ENCODE measurements at regions not wholly inside any gene's neighbourhood (a gene's known extent, or its start where the extent isn't known, plus 50 kb on each side); places are given as distances from the start of the nearest gene placed in this dataset.

DNA sequence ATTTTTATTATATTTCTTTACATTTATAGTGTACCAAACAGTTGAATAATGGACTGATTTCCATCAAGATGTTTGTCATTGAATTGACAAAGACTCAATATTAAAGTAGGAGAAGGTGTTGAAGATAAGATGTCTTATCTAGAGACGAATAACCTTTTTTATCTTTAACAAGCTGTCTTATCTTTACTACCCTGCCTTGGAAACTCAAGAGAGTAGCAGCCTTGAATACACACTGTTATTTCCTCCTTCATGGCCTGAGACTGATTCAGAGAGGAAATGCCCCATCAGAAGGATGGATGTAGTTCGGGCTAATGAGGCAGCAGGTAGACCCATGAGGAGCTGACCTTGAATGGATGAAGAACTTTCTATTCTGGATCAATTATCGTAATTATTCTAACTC is 365.1 kb upstream of the SEMA6D start:
- DNase-seq = no peak

DNA sequence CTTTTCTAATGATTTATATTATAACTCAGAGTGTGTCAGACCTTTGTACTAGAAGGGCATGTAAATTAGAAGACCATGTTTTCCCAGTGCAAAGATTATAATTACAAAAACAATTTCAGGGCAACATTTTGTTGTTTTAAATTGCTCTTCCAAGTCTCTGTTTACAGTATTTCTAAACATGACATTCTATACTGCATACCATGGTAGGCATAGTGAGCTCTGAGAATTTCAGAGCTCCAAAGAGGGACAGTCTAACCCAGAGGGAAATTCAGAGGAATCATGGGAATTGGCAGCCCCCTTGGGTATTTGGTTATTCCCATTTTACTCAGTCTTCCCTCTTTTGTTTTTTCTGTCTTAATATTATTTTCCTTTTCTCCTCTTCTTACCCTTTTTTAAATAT is 361.5 kb upstream of the SEMA6D start:
- DNase-seq = no peak

DNA sequence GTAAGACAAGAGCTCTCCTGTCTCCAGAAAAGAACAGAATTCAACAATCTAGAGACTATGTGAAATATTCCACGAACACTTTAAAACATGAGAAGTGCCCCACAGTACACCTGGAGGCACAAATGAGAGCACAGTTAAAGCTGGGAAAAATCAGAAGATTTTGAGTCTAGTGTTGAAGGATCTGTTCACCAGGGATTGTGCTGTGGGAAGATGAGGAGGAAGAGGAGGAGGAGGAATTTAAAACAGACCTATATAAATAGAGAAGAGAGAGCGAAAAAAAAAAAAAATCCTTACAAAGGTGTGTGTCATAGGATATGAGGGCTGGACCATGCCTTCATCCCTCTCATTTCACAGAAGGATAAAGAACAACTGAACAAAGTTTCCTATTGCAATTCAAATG is 361.0 kb upstream of the SEMA6D start:
- DNase-seq = no peak

DNA sequence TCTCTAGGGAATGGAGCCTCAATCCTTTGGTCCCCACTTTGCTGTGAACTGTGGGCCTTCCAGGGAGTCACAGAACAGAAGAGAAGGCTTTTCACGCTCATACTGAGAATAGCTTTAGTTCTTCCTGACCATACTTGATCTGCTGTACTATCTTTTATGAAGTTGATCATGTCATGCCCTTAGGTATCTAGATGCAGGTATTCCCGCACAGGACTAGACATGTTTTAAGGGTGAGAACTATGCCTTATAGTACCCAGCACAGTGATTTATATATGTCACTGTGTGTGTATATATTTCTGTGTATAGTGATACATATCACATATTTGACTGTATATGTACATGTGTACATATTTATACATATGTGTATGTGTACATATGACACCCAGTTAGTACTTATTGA is 358.4 kb upstream of the SEMA6D start:
- no peak for DNase-seq

DNA sequence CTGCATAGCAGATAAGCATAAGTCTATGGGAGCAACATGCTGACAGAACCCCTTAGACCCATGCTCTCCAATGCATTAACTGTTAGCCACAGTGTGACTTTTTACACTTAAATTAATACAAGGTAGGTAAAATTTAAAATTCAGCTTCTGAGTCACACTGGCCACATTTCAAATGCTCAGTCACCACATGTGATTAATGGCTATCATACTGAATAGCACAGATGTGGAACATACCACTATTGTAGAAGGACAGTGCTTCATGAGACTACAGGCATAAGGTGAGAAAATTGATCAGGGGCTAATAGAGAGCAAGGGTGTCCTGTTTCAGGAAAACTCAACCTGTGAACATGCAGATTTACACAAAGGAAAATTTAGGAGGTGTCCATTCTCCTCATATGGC is 357.0 kb upstream of the SEMA6D start:
- no peak for DNase-seq

DNA sequence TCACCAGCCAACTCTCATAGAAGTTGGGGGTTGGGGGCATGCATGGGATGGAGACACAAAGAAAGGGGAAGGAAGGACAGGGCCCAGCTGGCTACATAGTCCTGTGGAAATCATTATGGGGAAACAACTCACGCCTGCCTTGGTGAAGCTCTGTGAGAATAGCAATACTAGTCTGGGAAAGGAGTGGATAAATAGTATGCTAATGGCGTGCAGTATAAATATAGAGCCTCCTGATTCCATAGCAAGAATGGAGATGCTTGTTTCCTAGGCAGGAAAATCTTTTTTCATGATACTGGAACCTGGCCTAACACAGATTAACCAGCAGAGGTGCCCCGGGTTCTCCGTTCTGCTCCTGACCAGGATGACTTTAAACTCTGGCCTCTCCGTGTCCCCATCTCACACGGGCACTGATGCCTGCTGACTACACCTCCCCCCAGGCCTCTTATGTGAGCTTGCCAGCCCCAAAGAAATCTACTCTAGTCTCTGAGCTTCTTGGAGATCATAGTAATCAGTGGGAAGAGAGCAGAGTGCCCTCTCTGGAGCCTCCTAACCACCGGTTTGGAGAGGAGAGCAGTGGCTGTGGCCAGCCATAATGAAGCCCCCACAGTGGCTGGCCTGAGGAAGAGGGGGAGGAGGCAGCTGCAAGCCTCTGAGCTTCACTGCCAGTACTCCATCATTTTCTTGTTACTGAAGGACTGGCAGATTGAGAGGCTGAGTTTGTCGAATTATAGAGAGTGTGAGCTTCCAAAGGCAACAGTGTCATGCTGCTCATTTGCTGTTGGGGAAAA is 355.0 kb upstream of the SEMA6D start:
- no peak for DNase-seq

DNA sequence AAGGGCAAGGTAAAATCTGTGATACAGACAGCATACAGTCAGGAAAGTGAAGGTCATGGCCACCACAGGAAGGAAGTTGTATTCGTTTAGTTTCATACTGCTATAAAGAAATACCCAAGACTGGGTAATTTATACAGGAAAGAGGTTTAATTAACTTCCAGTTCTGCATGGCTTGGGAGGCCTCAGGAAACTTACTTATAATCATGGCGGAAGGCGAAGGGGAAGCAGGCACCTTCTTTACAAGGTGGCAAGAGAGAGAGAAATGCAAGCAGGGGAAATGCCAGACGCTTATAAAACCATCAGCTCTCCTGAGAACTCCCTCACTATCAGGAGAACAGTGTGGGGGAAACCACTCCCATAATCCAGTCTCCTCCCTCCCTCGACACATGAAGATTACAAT is 353.7 kb upstream of the SEMA6D start:
- DNase-seq = no peak

DNA sequence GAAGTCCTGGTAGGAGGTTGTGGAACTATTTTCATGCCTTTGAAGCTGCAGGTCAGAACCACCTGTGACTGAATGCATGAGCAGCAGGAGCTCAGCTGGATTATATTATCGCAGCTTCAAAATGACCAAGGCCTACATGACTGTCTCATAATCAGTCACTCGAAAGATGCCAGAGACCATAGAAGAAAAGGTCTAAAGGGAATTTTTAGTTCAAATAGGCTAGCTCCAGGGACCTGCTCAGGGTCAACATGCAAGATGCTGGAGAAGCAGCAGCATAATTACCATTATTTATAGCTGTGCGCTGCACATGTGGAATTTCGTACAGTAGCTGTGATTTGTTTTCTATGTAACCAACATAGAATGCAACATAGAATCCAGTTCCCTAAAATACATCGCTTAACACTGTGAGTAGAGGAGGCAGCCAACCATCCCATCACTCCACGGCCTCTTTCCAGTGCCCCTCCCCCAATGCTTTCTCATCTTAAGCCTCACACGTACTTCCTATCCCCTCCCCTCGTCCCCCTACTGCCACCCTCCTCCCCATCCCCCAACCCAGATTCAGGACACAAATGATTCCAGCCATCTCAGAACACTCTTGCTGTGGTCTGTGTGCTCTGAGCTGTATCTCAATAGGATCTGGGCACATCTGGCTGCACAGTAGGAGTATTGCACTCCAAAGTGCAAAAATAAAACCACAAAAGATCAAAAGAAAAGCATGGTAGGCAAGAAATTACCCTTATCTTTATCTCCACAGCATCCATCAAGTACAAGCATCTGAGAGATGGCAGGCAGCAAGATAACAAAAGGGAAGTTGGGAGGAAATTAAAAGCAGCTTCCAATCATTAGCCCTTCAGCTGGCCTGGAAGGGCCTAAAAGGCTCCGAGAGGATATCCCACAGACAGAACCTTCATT is 352.8 kb upstream of the SEMA6D start:
- DNase-seq = no peak

DNA sequence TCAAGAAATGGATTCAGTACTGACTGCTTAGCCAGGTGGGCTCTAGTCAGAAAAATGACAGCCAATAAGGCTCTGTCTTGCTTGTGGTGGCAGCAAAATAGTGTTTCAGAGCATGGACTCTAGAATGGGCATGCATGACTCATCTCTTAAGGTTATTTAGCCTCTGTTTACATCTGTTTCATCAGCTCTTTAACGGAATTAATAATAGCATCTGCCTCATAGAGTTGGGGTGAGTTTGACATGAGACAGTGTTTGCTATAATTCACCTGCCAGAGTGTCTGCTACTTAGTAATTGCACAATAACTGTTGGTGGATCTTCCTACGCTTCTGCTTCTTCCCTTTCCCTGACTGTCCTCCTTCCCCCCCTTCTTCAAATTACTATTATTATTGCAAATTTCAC is 350.4 kb upstream of the SEMA6D start:
- no peak for DNase-seq

DNA sequence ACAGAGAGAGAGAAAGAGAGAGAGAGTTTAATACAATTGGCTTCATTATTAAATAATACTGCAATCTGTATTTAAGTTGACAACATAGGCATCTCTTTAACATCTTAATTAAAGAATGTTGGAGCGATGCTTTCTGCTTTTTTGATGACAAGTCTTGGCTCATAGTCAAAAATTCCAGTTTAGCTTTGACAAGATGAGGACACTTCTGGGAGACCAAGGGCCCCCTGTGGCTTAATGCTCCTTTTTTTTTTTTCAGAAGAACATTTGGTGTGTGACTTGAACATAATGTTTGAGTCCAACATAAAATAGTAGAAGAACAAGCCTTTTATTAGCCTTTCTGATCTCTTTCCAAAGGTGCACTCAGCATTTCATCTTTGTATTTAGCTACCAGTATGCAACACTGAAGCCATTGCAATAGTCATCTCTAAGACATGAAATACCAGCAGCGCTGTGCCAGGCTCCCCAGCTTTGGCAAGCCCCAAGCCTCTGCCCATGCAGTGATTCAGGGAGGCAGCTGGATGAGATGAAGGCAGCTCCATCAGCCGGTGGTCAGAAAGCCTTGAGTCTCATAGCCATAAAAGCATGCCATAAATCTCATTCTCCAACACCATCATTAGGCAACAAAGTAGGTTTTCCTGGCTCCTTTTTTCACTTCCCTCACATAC is 349.4 kb upstream of the SEMA6D start:
- DNase-seq = no peak

DNA sequence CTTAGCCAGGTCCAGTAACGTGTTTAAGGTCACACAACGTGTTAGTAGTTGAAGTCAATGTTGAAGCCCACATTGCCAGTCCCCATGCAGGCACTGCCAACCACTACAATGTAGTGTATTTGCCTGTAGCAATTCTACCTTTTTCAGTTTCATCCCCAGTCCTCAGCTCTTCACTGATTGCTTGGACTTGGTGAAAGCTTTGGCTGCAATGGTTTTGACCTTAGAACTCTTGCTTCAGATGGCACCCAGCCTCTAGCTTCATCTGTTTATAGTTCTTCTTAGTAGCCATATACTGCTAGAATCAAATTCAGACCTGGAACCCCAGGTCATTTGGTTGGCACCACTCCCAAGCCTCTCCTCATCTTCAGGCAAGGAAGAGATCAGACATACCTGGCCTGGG is 345.4 kb upstream of the SEMA6D start:
- no peak for DNase-seq

DNA sequence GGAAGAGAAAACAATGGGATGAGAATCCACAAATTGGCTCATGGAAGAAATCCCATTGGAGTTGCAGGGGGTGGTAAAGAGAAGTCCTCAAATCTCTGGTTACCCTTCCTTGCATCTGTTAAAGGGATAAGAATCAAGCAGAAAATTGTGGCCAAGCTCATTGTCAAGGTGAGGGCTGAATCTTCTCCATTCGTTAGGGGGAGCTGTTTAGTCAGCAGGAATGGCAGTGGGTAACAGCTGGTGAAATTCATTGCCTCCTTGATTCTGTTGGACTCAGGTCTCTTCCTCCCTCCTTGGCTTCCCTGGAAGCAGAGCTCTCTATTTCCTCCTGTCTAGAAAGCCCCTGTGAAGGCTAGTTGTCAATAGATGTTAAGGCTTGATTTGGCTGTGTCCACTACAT is 343.1 kb upstream of the SEMA6D start:
- DNase-seq = no peak

DNA sequence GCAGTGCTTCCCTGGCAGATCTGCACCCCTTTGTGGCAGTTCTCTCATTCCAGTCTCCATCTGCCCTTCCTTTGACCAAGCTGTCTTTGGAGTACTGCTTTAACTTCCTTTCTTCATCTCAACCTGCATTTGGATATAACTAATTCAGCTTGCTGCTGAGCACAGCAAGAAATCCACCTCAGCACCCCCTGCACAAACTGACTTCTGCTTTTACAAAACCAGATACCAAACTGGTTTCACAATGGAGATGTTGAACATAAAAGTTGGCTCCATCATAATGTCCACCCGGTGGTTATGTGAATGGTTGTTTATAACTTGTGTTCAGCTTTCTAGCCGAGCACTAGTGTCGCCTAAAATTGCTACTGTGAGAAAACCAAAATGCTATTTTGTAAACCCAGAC is 341.1 kb upstream of the SEMA6D start:
- no peak for DNase-seq

DNA sequence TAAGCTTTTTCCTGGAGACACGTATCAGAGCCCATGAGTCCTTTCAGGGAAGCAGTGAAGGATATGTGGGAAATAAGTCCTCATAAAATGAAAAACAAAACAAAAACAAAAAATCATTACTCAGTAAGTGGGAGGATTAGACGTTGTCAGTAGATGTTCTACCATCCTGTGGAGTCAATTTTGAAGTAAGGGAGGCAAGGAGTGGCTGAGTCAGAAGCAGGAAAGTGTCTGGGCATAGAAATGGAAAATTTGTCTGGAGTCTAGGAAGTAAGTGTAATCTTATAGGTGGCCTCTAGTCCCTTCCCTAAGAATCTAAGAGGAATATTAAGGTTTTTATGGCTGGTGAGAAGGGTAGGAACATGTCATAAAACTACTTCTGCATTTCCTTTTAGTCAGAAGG is 339.8 kb upstream of the SEMA6D start:
- DNase-seq = no peak

DNA sequence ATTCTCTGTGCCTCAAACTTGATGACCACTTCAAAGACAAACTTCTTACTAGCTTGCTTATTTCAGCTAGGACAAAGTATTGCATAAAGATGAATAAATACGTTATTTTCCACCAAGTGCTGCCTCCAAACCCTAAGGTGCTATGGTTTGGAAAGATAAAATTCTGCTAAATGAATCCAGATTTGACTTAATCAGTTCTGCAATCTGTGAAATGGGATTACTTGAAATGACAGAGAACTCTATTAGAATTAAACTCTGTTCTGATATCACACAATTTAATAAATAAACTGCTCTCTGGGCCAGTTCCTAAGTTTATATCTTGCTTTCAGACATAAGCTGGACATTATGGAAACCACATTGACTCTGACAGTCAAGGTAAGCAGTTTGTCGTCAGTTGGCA is 338.8 kb upstream of the SEMA6D start:
- no peak for DNase-seq

DNA sequence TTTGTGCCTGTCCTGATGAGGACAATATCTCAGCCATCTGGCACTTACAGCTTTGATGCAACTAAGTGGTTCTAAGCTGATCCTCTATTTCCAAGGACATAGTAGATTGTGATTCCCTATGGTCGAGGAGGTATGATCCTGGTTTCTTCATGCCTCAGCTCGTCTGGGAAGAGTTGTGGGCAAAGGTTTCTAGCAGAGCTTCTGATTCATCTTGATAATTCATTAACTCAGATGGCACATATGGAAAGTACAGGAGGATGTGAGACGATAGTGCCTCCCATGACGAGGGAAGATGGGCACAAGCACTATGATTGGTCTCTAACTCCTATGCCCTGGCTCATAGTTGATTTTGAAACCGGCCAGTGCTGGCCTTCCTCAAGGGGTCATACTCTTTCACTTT is 334.2 kb upstream of the SEMA6D start:
- DNase-seq = no peak

DNA sequence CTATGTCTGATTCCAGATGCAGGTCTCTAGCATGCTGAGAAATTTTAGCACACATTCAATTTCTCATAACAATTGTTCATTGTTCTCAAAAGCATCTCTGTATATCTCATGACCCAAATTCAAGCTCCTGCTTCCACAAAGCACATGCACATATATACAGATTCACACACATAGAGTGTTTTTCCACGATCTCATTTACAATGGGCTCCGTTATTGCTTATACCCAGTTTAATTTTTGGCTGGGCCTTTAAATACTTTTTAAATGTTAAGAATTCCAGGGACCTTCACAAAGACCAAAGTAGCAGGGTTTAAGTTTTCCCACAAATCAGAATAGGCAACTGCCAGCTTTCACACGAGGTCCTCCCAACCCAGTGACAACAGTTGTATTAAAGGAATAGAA is 333.5 kb upstream of the SEMA6D start:
- DNase-seq = no peak

DNA sequence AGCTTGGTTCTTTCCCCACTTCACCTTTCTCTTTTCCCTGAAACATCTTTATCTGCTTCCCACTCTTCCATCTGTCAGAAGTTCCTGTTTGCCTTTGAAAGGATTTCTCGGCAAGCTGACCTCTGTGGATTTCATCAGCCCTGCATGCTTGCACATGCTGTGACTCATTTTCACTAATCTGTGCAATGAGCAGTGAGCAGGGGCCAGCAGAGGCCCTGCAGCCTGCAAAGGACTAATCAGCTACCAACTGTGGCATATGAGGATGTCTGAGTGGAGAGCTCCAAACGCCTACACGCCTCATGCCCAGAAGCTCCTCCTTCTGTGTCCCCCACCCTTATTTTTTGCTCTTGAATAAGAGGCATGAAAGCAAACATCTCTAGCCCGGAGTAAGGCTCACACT is 333.0 kb upstream of the SEMA6D start:
- DNase-seq = no peak

DNA sequence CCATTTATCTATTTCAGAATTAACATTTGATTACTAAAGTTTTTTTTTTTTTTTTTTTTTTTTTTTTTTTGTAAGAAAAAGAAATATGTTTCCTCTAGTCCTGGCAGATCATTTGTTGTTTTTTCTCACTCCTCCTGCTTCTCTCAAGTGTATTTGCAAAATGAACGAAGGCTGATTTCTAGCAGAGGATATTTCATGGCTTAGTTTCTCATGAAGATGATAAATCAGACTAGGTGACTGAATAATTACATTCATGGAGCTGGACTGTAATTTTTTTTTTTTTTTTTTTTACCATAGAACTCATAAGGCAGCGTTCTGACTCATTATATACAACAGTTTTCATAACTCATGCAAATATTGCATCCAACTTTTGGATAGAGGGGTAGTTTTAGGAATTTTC is 332.5 kb upstream of the SEMA6D start:
- no peak for DNase-seq

DNA sequence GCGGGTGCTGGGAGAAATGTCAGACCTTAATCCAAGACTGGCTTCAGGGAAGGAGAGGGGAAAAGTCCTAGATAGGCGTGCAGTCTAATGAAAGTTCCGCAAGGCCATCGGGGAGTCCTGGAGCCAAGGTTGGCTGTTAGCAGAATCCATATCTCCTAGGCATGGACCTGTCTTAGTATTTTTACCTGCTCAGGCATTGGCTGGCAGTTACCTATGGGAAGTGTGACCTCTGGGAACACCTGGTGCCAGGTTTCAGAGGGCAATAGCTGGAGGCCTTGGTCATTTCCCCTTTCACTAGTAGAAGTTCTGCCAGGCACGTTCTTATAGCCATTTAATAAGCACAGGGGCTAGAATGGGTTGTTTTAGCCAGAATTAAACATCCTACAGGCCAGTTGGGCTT is 330.8 kb upstream of the SEMA6D start:
- DNase-seq = no peak

DNA sequence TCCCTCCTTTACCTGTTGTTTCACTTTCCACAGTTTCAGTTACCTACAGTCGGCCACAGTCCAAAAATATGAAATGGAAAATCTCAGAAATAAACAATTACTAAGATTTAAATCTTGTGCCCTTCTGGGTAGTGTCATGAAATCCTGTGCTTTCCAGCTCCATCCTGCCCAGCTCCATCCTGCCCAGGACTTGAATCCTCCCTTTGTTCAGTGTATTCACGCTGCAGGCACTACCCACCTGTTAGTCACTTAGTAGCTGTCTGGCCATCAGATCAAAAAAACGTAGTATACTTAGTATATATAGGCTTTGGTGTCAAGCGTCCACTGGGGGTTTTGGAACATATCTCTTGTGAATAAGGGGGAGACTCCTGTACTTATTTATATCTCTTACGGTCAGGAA is 329.0 kb upstream of the SEMA6D start:
- no peak for DNase-seq

DNA sequence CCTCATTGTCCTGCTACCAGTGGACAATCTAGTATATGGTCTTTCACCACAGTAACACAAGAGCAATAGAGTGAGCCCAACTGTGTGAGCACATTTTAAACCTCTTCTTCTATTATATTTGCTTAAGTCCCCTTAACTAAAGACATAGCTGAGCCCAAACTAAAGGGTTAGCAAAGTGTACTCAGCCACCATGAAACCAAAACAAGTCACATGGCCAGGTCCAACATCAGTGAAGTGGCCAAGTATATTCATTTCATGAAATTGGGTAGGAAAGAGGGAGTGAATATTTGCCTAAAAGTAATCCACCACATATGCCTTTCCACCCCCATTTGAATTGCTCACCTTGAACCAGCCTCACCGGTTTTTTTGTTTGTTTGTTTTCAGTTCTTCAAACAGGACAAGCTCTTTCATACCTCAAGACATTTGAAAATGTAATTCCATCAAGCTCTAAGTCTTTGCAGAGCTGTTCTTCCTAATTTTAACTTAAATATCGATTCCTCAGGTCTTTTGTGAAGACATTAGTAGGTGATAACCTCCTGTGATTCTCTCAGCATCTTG is 327.0 kb upstream of the SEMA6D start:
- DNase-seq = no peak

DNA sequence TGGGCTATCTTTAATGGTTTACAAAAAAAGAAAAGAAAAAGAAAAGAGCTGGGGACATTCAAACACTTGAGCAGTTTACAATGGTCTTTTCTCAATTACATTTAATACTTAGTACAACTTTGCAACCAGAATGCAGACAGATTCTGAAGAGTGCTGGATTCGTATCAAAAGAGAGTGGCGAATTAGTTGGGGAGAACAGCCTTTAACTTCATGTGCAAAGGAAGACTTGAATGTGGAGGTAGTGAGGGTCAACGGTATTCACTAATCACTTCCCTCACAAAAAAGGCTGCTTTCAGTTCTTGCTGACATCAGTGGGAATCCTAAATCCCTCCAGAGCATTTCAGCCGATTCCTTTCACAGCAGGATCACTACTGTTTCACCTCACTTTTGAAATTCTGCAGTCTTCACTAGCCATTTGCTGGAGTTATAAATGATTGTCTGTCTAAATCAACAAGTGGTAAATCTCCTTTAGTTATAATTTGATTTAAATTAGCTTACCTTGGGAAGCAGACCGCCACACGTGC is 323.0 kb upstream of the SEMA6D start:
- DNase-seq = no peak

Measured in NCI-H1105 (cell line).